ENCODE measurements at regions not wholly inside any gene's neighbourhood (a gene's known extent, or its start where the extent isn't known, plus 50 kb on each side); places are given as distances from the start of the nearest gene placed in this dataset.

- Mint-ChIP-seq H3K27ac (ENCODE audit: unreplicated experiment) (no peak overlapping the region), H3K36me3 (ENCODE audit: unreplicated experiment) (no peaks in the 10 kb centered on the region), H3K4me3 (ENCODE audit: unreplicated experiment) (no peak overlapping the region), H3K27me3 (ENCODE audit: unreplicated experiment) (no peaks in the 10 kb centered on the region), H3K9me3 (ENCODE audit: unreplicated experiment) (no peaks in the 10 kb centered on the region), H3K4me1 (ENCODE audit: low read depth, unreplicated experiment) (no peaks in the 10 kb centered on the region)
- no peak for TF ChIP-seq CTCF (IDR thresholded peaks at IDR 0.05; ENCODE audit: partially characterized antibody, unreplicated experiment)
- no peak for DNase-seq
These were observed 256.7 kb upstream of the LCORL start for GRCh38 chr4:18278244-18278643.

GRCh38 chr4:18262832-18263231 is 241.3 kb upstream of the LCORL start:
- no peak for TF ChIP-seq CTCF (IDR thresholded peaks at IDR 0.05; ENCODE audit: partially characterized antibody, unreplicated experiment)
- Mint-ChIP-seq H3K36me3 (ENCODE audit: unreplicated experiment) (no peaks in the 10 kb centered on the region), H3K27me3 (ENCODE audit: unreplicated experiment) (no peaks in the 10 kb centered on the region), H3K4me1 (ENCODE audit: low read depth, unreplicated experiment) (no peaks in the 10 kb centered on the region), H3K9me3 (ENCODE audit: unreplicated experiment) (no peaks in the 10 kb centered on the region), H3K4me3 (ENCODE audit: unreplicated experiment) (no peak overlapping the region), H3K27ac (ENCODE audit: unreplicated experiment) (no peak overlapping the region)
- DNase-seq: no peak

GRCh38 chr4:18252052-18252451 is 230.5 kb upstream of the LCORL start:
- H3K27ac Mint-ChIP-seq (ENCODE audit: unreplicated experiment): no peak overlapping the region
- no peaks in the 10 kb centered on the region for H3K9me3 Mint-ChIP-seq (ENCODE audit: unreplicated experiment)
- no peak for DNase-seq
- H3K4me1 Mint-ChIP-seq (ENCODE audit: low read depth, unreplicated experiment): no peaks in the 10 kb centered on the region
- no peaks in the 10 kb centered on the region for H3K27me3 Mint-ChIP-seq (ENCODE audit: unreplicated experiment)
- TF ChIP-seq CTCF (IDR thresholded peaks at IDR 0.05; ENCODE audit: partially characterized antibody, unreplicated experiment): no peak
- H3K4me3 Mint-ChIP-seq (ENCODE audit: unreplicated experiment): no peak overlapping the region
- no peaks in the 10 kb centered on the region for H3K36me3 Mint-ChIP-seq (ENCODE audit: unreplicated experiment)

- Mint-ChIP-seq H3K4me1 (ENCODE audit: low read depth, unreplicated experiment) (no peaks in the 10 kb centered on the region), H3K27me3 (ENCODE audit: unreplicated experiment) (peaks cover 2% of the 10 kb centered on the region), H3K4me3 (ENCODE audit: unreplicated experiment) (no peak overlapping the region), H3K36me3 (ENCODE audit: unreplicated experiment) (no peaks in the 10 kb centered on the region), H3K27ac (ENCODE audit: unreplicated experiment) (no peak overlapping the region), H3K9me3 (ENCODE audit: unreplicated experiment) (no peaks in the 10 kb centered on the region)
- TF ChIP-seq CTCF (IDR thresholded peaks at IDR 0.05; ENCODE audit: partially characterized antibody, unreplicated experiment): no peak
- no peak for DNase-seq
These were observed 229.0 kb upstream of the LCORL start for GRCh38 chr4:18250564-18250963.

- Mint-ChIP-seq H3K27ac (ENCODE audit: unreplicated experiment) (no peak overlapping the region), H3K4me3 (ENCODE audit: unreplicated experiment) (no peak overlapping the region), H3K9me3 (ENCODE audit: unreplicated experiment) (no peaks in the 10 kb centered on the region), H3K36me3 (ENCODE audit: unreplicated experiment) (no peaks in the 10 kb centered on the region), H3K4me1 (ENCODE audit: low read depth, unreplicated experiment) (no peaks in the 10 kb centered on the region), H3K27me3 (ENCODE audit: unreplicated experiment) (peaks cover 2% of the 10 kb centered on the region)
- no peak for DNase-seq
- no peak for TF ChIP-seq CTCF (IDR thresholded peaks at IDR 0.05; ENCODE audit: partially characterized antibody, unreplicated experiment)
These were observed 227.1 kb upstream of the LCORL start for GRCh38 chr4:18248611-18249010.

Measured in glutamatergic neuron (in vitro differentiated cells).